DND-41 (cell line): ENCODE measurements at regions not wholly inside any gene's neighbourhood (a gene's known extent, or its start where the extent isn't known, plus 50 kb on each side); places are given as distances from the start of the nearest gene placed in this dataset.

Experiments used
- ATAC-seq: fragments of 200-7000 bp; cut with Tn5 transposase; 3 replicates; pipeline ENCODE4 v1.9.1; 2021; ENCODE audit warnings: low read depth; ENCODE audit not compliant: insufficient read depth
- DNase-seq: peaks from one replicate; pipeline ENCODE4 v3.0.0-alpha.2; 2020
- H2AFZ ChIP-seq: 2 replicates; pipeline ENCODE4 v1.6.0; 2012; ENCODE audit warnings: low read depth, low read length
- H3K27ac ChIP-seq: 2 replicates; pipeline ENCODE4 v1.5.1; 2012; ENCODE audit warnings: low read length, inconsistent platforms
- H3K27me3 ChIP-seq: fragments of 200-600 bp; sonication (generic); 2 replicates; pipeline ENCODE4 v1.6.0; 2012; ENCODE audit warnings: low read length, mild to moderate bottlenecking, inconsistent platforms; ENCODE audit not compliant: insufficient read depth, poor library complexity
- H3K36me3 ChIP-seq: 2 replicates; pipeline ENCODE4 v1.5.1; 2012; ENCODE audit warnings: low read length, inconsistent platforms; ENCODE audit not compliant: insufficient read depth
- H3K4me1 ChIP-seq: 2 replicates; pipeline ENCODE4 v1.5.1; 2012; ENCODE audit warnings: mild to moderate bottlenecking, low read length; ENCODE audit not compliant: insufficient read depth
- H3K4me2 ChIP-seq: 2 replicates; pipeline ENCODE4 v1.6.0; 2012; ENCODE audit warnings: mild to moderate bottlenecking, moderate library complexity, low read length, inconsistent platforms; ENCODE audit not compliant: insufficient read depth
- H3K4me3 ChIP-seq, 2 experiments: fragments of 200-600 bp in 1 of 2; shearing (Covaris generic) in 1 of 2; 2 replicates each; pipeline ENCODE4 v1.5.1; 2012 to 2016; ENCODE audit warnings: inconsistent platforms in 2 of 2, low read length in 2 of 2, mild to moderate bottlenecking in 2 of 2, low read depth in 1 of 2, moderate library complexity in 1 of 2
- H3K79me2 ChIP-seq: 2 replicates; pipeline ENCODE4 v1.6.0; 2012; ENCODE audit warnings: low read length, inconsistent platforms; ENCODE audit not compliant: insufficient read depth
- H3K9ac ChIP-seq: 2 replicates; pipeline ENCODE4 v1.6.0; 2012; ENCODE audit warnings: low read depth, mild to moderate bottlenecking, inconsistent platforms, low read length, moderate library complexity
- H3K9me3 ChIP-seq: 2 replicates; pipeline ENCODE4 v1.5.1; 2012; ENCODE audit warnings: low read length, moderate library complexity, mild to moderate bottlenecking, inconsistent platforms; ENCODE audit not compliant: insufficient read depth, severe bottlenecking
- H4K20me1 ChIP-seq: 2 replicates; pipeline ENCODE4 v1.6.0; 2012; ENCODE audit warnings: low read length; ENCODE audit not compliant: insufficient read depth
- EZH2 ChIP-seq: IDR thresholded peaks from 3 replicates; pipeline ENCODE4 v1.6.1; 2012; ENCODE audit warnings: borderline replicate concordance, low read depth, mild to moderate bottlenecking, moderate library complexity, low read length, inconsistent platforms; ENCODE audit not compliant: severe bottlenecking
- TF ChIP-seq, protein P1 (sequence below): IDR thresholded peaks from 2 replicates; pipeline ENCODE4 v1.5.1; 2012; ENCODE audit warnings: borderline replicate concordance, low read length, moderate library complexity, mild to moderate bottlenecking; ENCODE audit not compliant: poor library complexity, severe bottlenecking; ENCODE audit errors: extremely low read depth

DNA sequence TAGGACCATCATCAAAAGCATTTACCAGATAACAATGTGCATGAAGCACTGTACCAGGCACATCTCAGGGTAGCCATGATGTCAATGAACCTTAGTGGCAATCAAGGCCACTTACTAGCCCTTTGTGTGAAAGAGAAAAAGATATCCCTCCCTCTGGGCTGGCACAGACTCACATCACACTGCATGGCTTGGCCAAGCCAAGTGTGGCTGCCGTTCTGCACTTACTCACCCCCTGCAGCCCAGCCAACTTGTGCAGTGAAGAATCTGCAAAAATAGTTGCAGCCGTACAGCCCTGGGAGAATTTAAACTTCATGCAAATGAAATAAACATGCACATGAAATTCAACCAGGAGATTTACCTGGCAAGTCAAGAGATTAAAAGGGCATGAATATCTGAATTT is 333.5 kb downstream of the DEPDC1B start:
- H3K27ac ChIP-seq = no peak overlapping the region
- H3K4me1 ChIP-seq = no peaks in the 10 kb centered on the region
- no peak overlapping the region for H3K4me3 ChIP-seq
- H3K9me3 ChIP-seq = no peaks in the 10 kb centered on the region
- no peaks in the 10 kb centered on the region for H3K27me3 ChIP-seq
- no peaks in the 10 kb centered on the region for H3K36me3 ChIP-seq
- H3K79me2 ChIP-seq = no peaks in the 10 kb centered on the region
- no peak overlapping the region for H2AFZ ChIP-seq
- no peak overlapping the region for H3K9ac ChIP-seq
- ATAC-seq (no peak), DNase-seq (no peak)
- no peaks in the 10 kb centered on the region for H4K20me1 ChIP-seq
- TF ChIP-seq, protein P1, sequence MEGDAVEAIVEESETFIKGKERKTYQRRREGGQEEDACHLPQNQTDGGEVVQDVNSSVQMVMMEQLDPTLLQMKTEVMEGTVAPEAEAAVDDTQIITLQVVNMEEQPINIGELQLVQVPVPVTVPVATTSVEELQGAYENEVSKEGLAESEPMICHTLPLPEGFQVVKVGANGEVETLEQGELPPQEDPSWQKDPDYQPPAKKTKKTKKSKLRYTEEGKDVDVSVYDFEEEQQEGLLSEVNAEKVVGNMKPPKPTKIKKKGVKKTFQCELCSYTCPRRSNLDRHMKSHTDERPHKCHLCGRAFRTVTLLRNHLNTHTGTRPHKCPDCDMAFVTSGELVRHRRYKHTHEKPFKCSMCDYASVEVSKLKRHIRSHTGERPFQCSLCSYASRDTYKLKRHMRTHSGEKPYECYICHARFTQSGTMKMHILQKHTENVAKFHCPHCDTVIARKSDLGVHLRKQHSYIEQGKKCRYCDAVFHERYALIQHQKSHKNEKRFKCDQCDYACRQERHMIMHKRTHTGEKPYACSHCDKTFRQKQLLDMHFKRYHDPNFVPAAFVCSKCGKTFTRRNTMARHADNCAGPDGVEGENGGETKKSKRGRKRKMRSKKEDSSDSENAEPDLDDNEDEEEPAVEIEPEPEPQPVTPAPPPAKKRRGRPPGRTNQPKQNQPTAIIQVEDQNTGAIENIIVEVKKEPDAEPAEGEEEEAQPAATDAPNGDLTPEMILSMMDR = no peak
- TF ChIP-seq EZH2 = no peak
- H3K4me2 ChIP-seq = no peak overlapping the region

DNA sequence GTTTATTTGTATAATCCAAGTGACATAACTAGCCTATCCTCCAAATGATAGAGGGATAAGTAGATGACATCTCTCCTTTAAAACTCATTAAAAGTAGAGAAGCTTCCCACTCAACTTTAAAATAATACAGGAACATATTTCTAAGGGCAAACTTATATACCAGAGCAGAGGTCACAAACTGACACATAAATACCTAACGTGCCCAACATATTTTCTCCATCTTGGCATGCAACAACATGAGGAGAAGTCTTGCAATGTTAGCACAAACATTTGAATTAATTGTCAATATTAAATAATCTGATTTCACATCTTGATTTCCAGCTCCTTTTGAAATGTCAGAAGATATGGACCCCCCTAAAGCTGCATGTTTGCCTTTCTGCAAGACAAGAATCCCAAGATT is 335.0 kb downstream of the DEPDC1B start:
- H3K9me3 ChIP-seq = no peaks in the 10 kb centered on the region
- H4K20me1 ChIP-seq = no peaks in the 10 kb centered on the region
- H3K9ac ChIP-seq = no peak overlapping the region
- H3K36me3 ChIP-seq = no peaks in the 10 kb centered on the region
- no peaks in the 10 kb centered on the region for H3K27me3 ChIP-seq
- no peaks in the 10 kb centered on the region for H3K79me2 ChIP-seq
- H3K27ac ChIP-seq = no peak overlapping the region
- no peak overlapping the region for H3K4me2 ChIP-seq
- H3K4me3 ChIP-seq = no peak overlapping the region
- DNase-seq (no peak), ATAC-seq (no peak)
- no peak for TF ChIP-seq EZH2
- TF ChIP-seq, protein P1 = no peak
- H2AFZ ChIP-seq = no peak overlapping the region
- H3K4me1 ChIP-seq = no peaks in the 10 kb centered on the region

DNA sequence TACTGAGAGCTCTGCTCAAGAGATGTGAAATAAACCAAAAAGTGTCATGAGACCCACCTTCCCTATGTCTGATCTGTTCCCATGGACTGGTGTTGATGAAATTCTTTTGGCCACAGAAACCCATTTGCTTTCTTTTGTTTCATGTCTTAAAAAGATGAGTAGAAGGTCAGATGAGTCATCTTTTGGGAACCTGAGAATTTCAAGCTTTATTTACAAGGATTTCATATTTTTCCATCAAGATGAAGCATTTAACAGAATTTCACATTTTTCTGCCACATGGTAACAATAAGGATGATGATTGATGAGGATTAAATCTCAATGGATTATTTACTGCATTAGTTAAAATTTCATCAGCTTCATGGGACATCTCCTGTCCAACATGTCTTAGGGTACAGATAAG is 337.8 kb downstream of the DEPDC1B start:
- Histone ChIP-seq H3K9me3 (no peaks in the 10 kb centered on the region), H3K4me3 (no peak overlapping the region), H4K20me1 (no peaks in the 10 kb centered on the region), H3K9ac (no peak overlapping the region), H3K36me3 (no peaks in the 10 kb centered on the region), H2AFZ (no peak overlapping the region), H3K27ac (no peak overlapping the region), H3K4me2 (no peak overlapping the region), H3K79me2 (no peaks in the 10 kb centered on the region), H3K27me3 (peaks cover 5% of the 10 kb centered on the region), H3K4me1 (no peaks in the 10 kb centered on the region)
- DNase-seq (no peak), ATAC-seq (no peak)
- TF ChIP-seq EZH2 = no peak
- TF ChIP-seq, protein P1 = no peak

DNA sequence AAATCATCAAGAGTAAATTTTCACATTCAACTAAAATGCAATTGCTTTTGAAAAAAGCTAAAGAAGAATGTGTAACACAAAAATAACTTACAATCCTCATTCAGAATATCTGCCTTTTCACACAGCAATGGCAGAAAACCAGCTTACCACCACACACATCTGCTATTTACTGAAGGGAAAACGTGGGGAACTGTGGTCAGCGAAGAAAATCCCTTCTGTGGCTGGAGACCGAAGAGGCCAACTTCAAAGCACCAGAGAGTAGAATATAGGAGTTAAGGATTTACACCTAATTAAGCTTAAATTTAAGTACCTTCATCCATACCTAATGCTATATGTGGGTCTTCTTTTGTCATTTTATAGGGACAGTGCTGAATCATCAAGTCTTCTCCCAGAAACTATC is 339.6 kb downstream of the DEPDC1B start:
- TF ChIP-seq, protein P1 = no peak
- no peak for TF ChIP-seq EZH2
- peaks cover 5% of the 10 kb centered on the region for H3K27me3 ChIP-seq
- H3K9ac ChIP-seq = no peak overlapping the region
- H3K79me2 ChIP-seq = no peaks in the 10 kb centered on the region
- H2AFZ ChIP-seq = no peak overlapping the region
- H3K27ac ChIP-seq = no peak overlapping the region
- no peak overlapping the region for H3K4me2 ChIP-seq
- DNase-seq (no peak), ATAC-seq (no peak)
- no peaks in the 10 kb centered on the region for H3K9me3 ChIP-seq
- no peak overlapping the region for H3K4me3 ChIP-seq
- H4K20me1 ChIP-seq = no peaks in the 10 kb centered on the region
- no peaks in the 10 kb centered on the region for H3K4me1 ChIP-seq
- no peaks in the 10 kb centered on the region for H3K36me3 ChIP-seq
